ENCODE measurements at regions not wholly inside any gene's neighbourhood (a gene's known extent, or its start where the extent isn't known, plus 50 kb on each side); places are given as distances from the start of the nearest gene placed in this dataset.

DNA sequence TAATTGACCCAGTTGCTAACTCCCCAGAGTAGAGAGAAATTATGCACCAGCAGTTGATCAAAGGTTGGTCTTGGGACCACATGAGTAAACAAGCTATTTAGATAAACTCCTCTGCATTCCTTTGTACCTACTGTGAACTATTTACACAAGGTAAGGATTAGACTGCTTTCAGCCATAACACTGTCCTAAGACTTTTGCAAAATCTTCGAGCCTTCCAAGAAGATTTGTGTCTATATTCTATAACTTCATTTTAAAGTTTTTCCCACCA is 108.5 kb upstream of the UNC13C start:
- Histone ChIP-seq H3K9me3 (no peaks in the 10 kb centered on the region), H3K27ac (no peak overlapping the region), H3K4me3 (replicated peaks in 1 of 3) (no peak overlapping the region), H3K36me3 (no peaks in the 10 kb centered on the region), H3K27me3 (no peaks in the 10 kb centered on the region), H3K4me1 (no peaks in the 10 kb centered on the region)
- intact Hi-C loops (cut with DNase I) = no loop called here
- DNase-seq = no peak
- TF ChIP-seq CTCF (IDR thresholded peaks at IDR 0.05) = no peak
- TF ChIP-seq POLR2A (IDR thresholded peaks at IDR 0.05) = no peak
- 76 to 77% methylated on average over 1 of the region's 1 CpG for WGBS, 2 donors

GRCh38 chr15:53869044-53869805 is 109.0 kb upstream of the UNC13C start:
- 94 to 98% methylated on average over 7 of the region's 7 CpGs for WGBS, 2 donors

GRCh38 chr15:53862386-53862785 is 102.9 kb upstream of the WDR72 start:
- TF ChIP-seq CTCF (IDR thresholded peaks at IDR 0.05) (no peak), POLR2A (IDR thresholded peaks at IDR 0.05) (no peak)
- H3K27ac ChIP-seq = no peak overlapping the region
- H3K9me3 ChIP-seq = no peaks in the 10 kb centered on the region
- no peaks in the 10 kb centered on the region for H3K4me1 ChIP-seq
- no peak for DNase-seq
- H3K27me3 ChIP-seq = no peaks in the 10 kb centered on the region
- no peak overlapping the region for H3K4me3 ChIP-seq (replicated peaks in 1 of 3)
- no peaks in the 10 kb centered on the region for H3K36me3 ChIP-seq
- WGBS, 2 donors = 76 to 80% methylated on average over 3 of the region's 3 CpGs
- intact Hi-C loops (cut with DNase I) = no loop called here

More at GRCh38 chr15:53869044-53869805, 109.0 kb upstream of the UNC13C start:
- Histone ChIP-seq H3K4me1 (no peaks in the 10 kb centered on the region), H3K27me3 (no peaks in the 10 kb centered on the region), H3K27ac (no peak overlapping the region), H3K36me3 (no peaks in the 10 kb centered on the region), H3K4me3 (replicated peaks in 1 of 3) (no peak overlapping the region), H3K9me3 (no peaks in the 10 kb centered on the region)
- intact Hi-C loops (cut with DNase I) = no loop called here
- TF ChIP-seq POLR2A (IDR thresholded peaks at IDR 0.05) = no peak
- TF ChIP-seq CTCF (IDR thresholded peaks at IDR 0.05) = peak in 1 of 6 experiments; percentile 21
- DNase-seq = no peak

DNA sequence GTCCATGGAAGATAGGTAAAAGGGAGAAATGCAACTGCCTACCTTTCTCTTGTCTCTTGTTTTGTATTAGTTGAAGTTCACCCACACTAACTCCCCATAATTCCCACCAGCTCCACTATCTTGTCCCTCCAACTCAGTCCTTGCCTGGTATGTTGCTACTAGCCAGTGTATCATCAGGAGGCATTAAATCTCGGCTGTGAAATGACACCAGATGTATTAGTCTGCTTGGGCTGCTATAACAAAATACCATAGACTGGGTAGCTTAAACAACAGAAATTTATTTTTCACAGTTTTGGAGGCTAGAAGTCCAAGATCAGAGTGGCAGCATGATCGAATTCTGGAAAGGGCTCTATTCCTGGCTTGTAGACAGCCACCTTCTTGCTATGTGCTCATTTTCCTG is 102.3 kb upstream of the WDR72 start:
- 87 to 97% methylated on average over 2 of the region's 2 CpGs for WGBS, 2 donors
- Histone ChIP-seq H3K4me3 (replicated peaks in 1 of 3) (no peak overlapping the region), H3K9me3 (no peaks in the 10 kb centered on the region), H3K4me1 (no peaks in the 10 kb centered on the region), H3K27ac (no peak overlapping the region), H3K36me3 (no peaks in the 10 kb centered on the region), H3K27me3 (no peaks in the 10 kb centered on the region)
- intact Hi-C loops (cut with DNase I) = no loop called here
- no peak for DNase-seq
- TF ChIP-seq POLR2A (IDR thresholded peaks at IDR 0.05) = no peak
- no peak for TF ChIP-seq CTCF (IDR thresholded peaks at IDR 0.05)

DNA sequence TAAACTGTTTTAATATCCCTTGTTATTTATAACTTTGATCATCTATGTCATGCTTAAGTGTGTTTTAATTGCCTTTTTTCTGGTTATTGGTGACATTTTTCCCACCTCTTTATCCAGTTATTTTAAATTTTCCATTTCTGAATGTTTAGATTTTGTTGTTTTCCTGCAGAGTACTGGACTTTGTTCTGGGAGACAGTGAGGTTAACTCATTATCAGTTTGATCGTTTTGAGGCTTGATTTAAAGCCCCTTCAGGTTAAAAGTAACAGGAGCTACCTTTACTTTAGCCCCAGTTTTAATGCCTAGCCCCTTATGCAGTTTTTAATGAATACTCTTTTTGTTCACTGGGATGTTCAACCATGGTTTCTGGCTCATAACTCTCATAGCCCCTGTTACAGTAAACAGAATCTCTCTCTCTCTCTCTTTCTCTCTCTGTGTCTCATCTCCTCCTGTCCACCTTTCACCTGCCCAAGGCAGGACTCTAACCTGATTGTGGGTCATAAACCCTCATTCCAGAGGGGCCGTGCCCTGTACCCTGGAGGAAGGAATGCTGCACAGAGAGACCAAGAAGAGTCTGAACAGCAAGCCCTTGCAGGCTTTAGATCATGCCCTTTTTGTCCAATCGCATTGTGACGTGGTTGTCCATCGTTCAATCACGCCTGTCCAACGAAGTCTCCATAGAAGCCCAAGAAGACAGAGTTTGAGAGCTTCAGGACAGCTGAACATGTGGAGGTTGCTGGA is 91.8 kb upstream of the WDR72 start:
- intact Hi-C loops (cut with DNase I) = no loop called here

More for the DNA sequence above, 91.8 kb upstream of the WDR72 start:
- Histone ChIP-seq H3K4me3 (replicated peaks in 1 of 3) (no peak overlapping the region), H3K27ac (no peak overlapping the region), H3K4me1 (no peaks in the 10 kb centered on the region), H3K9me3 (no peaks in the 10 kb centered on the region), H3K36me3 (no peaks in the 10 kb centered on the region), H3K27me3 (no peaks in the 10 kb centered on the region)
- DNase-seq = no peak
- WGBS, 2 donors = 92 to 93% methylated on average over 7 of the region's 7 CpGs
- TF ChIP-seq CTCF (IDR thresholded peaks at IDR 0.05) = no peak
- no peak for TF ChIP-seq POLR2A (IDR thresholded peaks at IDR 0.05)
